ENCODE measurements at regions not wholly inside any gene's neighbourhood (a gene's known extent, or its start where the extent isn't known, plus 50 kb on each side); places are given as distances from the start of the nearest gene placed in this dataset.
A peak's percentile ranks its signal among the peaks of the same experiment; 100 is the strongest.

GRCh38 chr12:89239534-89239933 lies 112.8 kb downstream of the DUSP6 start:
- peaks cover 34 to 45% of the 10 kb centered on the region in 2 experiments for H3K4me1 ChIP-seq (ENCODE audit: control insufficient read depth in 1 of 2, insufficient read depth in 1 of 2, low read depth in 1 of 2, low read length in 1 of 2)
- H3K9me3 ChIP-seq = no peaks in the 10 kb centered on the region
- no peak for TF ChIP-seq CTCF (IDR thresholded peaks at IDR 0.05)
- H3K27ac ChIP-seq = no peak overlapping the region
- no peaks in the 10 kb centered on the region for H3K36me3 ChIP-seq
- no peak overlapping the region for H3K4me3 ChIP-seq (ENCODE audit: low read depth in 1 of 2, low read length in 1 of 2)
- no peaks in the 10 kb centered on the region for H3K27me3 ChIP-seq

GRCh38 chr12:89238593-89238992 lies 113.7 kb downstream of the DUSP6 start:
- Histone ChIP-seq H3K4me3 (ENCODE audit: low read depth in 1 of 2, low read length in 1 of 2) (no peak overlapping the region), H3K9me3 (no peaks in the 10 kb centered on the region), H3K36me3 (no peaks in the 10 kb centered on the region), H3K4me1 (ENCODE audit: control insufficient read depth in 1 of 2, insufficient read depth in 1 of 2, low read depth in 1 of 2, low read length in 1 of 2) (peaks cover 25 to 36% of the 10 kb centered on the region in 2 experiments), H3K27me3 (no peaks in the 10 kb centered on the region), H3K27ac (no peak overlapping the region)
- TF ChIP-seq CTCF (IDR thresholded peaks at IDR 0.05) = no peak

- no peak for TF ChIP-seq CTCF (IDR thresholded peaks at IDR 0.05)
- no peaks in the 10 kb centered on the region for H3K9me3 ChIP-seq
- H3K27ac ChIP-seq = no peak overlapping the region
Measured at GRCh38 chr12:89237763-89238162, 114.5 kb downstream of the DUSP6 start.

GRCh38 chr12:89236748-89237383 lies 115.4 kb downstream of the DUSP6 start:
- peak overlapping the region; percentile 82 for H3K27ac ChIP-seq
- peak overlapping the region in 1 of 2 experiments; percentile 5 for H3K4me3 ChIP-seq (ENCODE audit: low read depth in 1 of 2, low read length in 1 of 2)
- no peaks in the 10 kb centered on the region for H3K27me3 ChIP-seq
- H3K9me3 ChIP-seq = no peaks in the 10 kb centered on the region
- H3K4me1 ChIP-seq (ENCODE audit: control insufficient read depth in 1 of 2, insufficient read depth in 1 of 2, low read depth in 1 of 2, low read length in 1 of 2) = peaks cover 19 to 28% of the 10 kb centered on the region in 2 experiments
- no peaks in the 10 kb centered on the region for H3K36me3 ChIP-seq
- TF ChIP-seq CTCF (IDR thresholded peaks at IDR 0.05) = no peak

More at GRCh38 chr12:89237763-89238162, 114.5 kb downstream of the DUSP6 start:
- Histone ChIP-seq H3K27me3 (no peaks in the 10 kb centered on the region), H3K4me1 (ENCODE audit: control insufficient read depth in 1 of 2, insufficient read depth in 1 of 2, low read depth in 1 of 2, low read length in 1 of 2) (peaks cover 19 to 28% of the 10 kb centered on the region in 2 experiments), H3K4me3 (ENCODE audit: low read depth in 1 of 2, low read length in 1 of 2) (no peak overlapping the region), H3K36me3 (no peaks in the 10 kb centered on the region)

- peak overlapping the region; percentile 82 for H3K27ac ChIP-seq
- peaks cover 19 to 28% of the 10 kb centered on the region in 2 experiments for H3K4me1 ChIP-seq (ENCODE audit: control insufficient read depth in 1 of 2, insufficient read depth in 1 of 2, low read depth in 1 of 2, low read length in 1 of 2)
- peak overlapping the region in 1 of 2 experiments; percentile 5 for H3K4me3 ChIP-seq (ENCODE audit: low read depth in 1 of 2, low read length in 1 of 2)
- H3K36me3 ChIP-seq = no peaks in the 10 kb centered on the region
- no peak for TF ChIP-seq CTCF (IDR thresholded peaks at IDR 0.05)
- H3K9me3 ChIP-seq = no peaks in the 10 kb centered on the region
- no peaks in the 10 kb centered on the region for H3K27me3 ChIP-seq
Measured at GRCh38 chr12:89236237-89236636, 116.1 kb downstream of the DUSP6 start.
